ENCODE measurements at regions not wholly inside any gene's neighbourhood (a gene's known extent, or its start where the extent isn't known, plus 50 kb on each side); places are given as distances from the start of the nearest gene placed in this dataset.
A peak's percentile ranks its signal among the peaks of the same experiment; 100 is the strongest.
"Not testable (repeated sequence)": the region's sequence is repeated elsewhere in the genome, so short reads cannot be mapped to it uniquely, and the experiment has no call there.

DNA sequence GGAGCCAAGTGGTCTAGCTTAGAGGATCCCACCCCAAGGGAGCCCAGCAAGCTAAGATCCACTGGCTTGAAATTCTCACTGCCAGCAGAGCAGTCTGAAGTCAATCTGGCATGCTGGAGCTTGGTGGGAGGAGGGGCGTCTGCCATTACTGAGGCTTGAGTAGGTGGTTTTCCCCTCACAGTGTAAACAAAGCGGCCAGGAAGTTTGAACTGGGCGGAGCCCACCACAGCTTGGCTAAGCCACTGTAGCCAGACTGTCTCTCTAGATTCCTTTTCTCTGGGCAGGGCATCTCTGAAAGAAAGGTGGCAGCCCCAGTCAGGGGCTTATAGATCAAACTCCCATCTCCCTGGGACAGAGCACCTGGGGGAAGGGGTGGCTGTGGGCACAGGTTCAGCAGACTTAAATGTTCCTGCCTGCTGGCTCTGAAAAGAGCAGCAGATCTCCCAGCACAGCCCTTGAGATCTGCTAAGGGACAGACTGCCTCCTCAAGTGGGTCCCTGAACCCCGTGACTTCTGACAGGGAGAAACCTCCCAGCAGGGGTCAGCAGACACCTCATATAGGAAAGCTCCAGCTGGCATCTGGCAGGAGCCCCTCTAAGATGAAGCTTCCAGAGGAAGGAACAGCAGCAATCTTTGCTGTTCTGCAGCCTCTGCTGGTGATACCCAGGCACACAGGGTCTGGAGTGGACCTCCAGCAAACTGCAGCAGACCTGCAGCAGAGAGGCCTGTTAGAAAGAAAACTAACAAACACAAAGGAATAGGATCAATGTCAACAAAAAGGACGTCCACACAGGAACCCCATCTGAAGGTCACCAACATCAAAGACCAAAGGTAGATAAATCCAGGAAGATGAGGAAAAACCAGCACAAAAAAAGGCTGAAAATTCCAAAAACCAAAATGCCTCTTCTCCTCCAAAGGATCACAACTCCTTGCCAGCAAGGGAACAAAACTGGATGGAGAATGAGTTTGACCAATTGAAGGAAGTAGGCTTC is 215.6 kb upstream of the TET2 start:
- H3K36me3 ChIP-seq, H3K27me3 ChIP-seq, H3K27ac ChIP-seq, H3K4me3 ChIP-seq, ATAC-seq, H3K4me1 ChIP-seq: not testable (repeated sequence)
- peaks cover 0 to 11% (median 0%) of the 10 kb centered on the region in 3 donors for H3K9me3 ChIP-seq
- TF ChIP-seq, protein P1, sequence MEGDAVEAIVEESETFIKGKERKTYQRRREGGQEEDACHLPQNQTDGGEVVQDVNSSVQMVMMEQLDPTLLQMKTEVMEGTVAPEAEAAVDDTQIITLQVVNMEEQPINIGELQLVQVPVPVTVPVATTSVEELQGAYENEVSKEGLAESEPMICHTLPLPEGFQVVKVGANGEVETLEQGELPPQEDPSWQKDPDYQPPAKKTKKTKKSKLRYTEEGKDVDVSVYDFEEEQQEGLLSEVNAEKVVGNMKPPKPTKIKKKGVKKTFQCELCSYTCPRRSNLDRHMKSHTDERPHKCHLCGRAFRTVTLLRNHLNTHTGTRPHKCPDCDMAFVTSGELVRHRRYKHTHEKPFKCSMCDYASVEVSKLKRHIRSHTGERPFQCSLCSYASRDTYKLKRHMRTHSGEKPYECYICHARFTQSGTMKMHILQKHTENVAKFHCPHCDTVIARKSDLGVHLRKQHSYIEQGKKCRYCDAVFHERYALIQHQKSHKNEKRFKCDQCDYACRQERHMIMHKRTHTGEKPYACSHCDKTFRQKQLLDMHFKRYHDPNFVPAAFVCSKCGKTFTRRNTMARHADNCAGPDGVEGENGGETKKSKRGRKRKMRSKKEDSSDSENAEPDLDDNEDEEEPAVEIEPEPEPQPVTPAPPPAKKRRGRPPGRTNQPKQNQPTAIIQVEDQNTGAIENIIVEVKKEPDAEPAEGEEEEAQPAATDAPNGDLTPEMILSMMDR (IDR thresholded peaks at IDR 0.05), result peak in 1 of 4 experiments; percentile 9
- 29 to 58% methylated on average over 1 to 2 of the region's 5 CpGs for WGBS, 2 donors (ENCODE audit: low coverage in 1 of 2)

DNA sequence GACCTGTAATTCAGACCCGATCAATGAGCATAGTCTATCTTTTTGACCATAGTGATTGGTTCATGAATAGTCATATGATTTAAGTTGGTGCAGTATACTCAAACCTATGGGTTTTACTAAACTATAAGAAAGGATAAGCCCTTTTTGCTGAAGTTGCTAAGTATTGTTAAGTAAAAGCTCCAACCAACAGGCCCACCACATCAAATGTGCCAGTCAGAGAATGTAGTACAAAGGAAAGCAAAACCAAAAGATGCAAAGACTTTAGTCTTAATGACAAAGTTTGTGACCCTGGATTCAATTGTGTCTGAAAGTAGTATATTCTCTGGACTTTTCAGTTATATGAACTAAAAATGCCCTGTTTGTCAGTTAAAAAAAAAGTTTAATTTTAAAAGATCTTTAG is 208.1 kb upstream of the TET2 start:
- no peaks in the 10 kb centered on the region for H3K27me3 ChIP-seq
- no peak overlapping the region for H3K27ac ChIP-seq
- 100% methylated on average over 1 of the region's 1 CpG; no CpG with 5 or more reads in 1 of the 2 donors for WGBS, 2 donors (ENCODE audit: low coverage in 1 of 2)
- H3K36me3 ChIP-seq, result no peaks in the 10 kb centered on the region
- no peak for ATAC-seq
- H3K4me1 ChIP-seq, result no peaks in the 10 kb centered on the region
- H3K4me3 ChIP-seq, result no peak overlapping the region
- peaks cover 0 to 11% (median 0%) of the 10 kb centered on the region in 3 donors for H3K9me3 ChIP-seq
- TF ChIP-seq POLR2A (IDR thresholded peaks at IDR 0.05), result no peak

DNA sequence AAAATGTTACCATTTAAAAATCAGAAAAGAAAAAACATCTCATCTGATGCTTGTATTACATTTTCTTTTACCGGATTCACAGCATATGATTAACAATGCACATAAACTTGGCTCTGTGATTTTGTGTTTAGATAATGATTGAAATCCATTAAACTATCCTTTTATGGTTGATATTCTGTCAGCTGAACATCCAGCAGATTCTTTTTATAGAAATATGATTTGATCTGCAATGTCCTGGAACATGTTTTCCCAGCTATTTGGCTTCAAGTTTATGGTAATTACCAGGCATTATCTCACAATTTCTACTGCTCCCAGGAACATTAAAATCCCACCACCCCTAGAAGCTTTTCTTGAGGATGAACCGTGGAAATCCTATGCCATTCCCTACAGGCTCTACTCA is 205.7 kb upstream of the TET2 start:
- ATAC-seq, result no peak
- no peaks in the 10 kb centered on the region for H3K27me3 ChIP-seq
- no peak overlapping the region for H3K27ac ChIP-seq
- TF ChIP-seq EP300 (IDR thresholded peaks at IDR 0.05), result no peak
- TF ChIP-seq POLR2AphosphoS5 (IDR thresholded peaks at IDR 0.05), result no peak
- TF ChIP-seq POLR2A (IDR thresholded peaks at IDR 0.05), result no peak
- TF ChIP-seq, protein P1 (IDR thresholded peaks at IDR 0.05), result no peak
- no peak overlapping the region for H3K4me3 ChIP-seq
- 58% methylated on average over 2 of the region's 2 CpGs for WGBS, 2 donors (ENCODE audit: low coverage in 1 of 2)
- no peaks in the 10 kb centered on the region for H3K36me3 ChIP-seq
- H3K9me3 ChIP-seq, result no peaks in the 10 kb centered on the region
- no peaks in the 10 kb centered on the region for H3K4me1 ChIP-seq

DNA sequence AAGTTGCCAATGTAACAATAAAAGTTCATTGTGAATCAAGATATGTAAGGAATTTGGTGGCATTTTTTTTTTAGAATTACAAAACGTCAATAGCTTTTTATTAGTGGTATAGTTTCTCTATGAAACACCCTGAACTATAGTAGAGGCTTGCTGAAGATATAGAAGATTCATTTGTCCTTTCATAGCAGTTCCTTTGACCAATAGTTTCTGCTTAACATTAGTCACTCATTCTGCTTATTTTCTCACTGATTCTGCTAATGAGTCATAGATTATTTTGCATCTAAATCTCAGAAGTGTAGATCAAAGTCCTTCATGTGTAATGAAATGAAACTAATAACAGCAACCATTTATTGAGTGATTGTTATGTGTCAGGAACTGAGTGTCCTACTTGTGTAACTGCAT is 205.0 kb upstream of the TET2 start:
- Histone ChIP-seq H3K36me3 (no peaks in the 10 kb centered on the region), H3K4me3 (no peak overlapping the region), H3K27ac (no peak overlapping the region), H3K27me3 (no peaks in the 10 kb centered on the region), H3K9me3 (no peaks in the 10 kb centered on the region), H3K4me1 (no peaks in the 10 kb centered on the region)
- no peak for ATAC-seq
- WGBS, 2 donors (ENCODE audit: low coverage in 1 of 2), result 32 to 50% methylated on average over 1 of the region's 1 CpG
- TF ChIP-seq POLR2AphosphoS5 (IDR thresholded peaks at IDR 0.05) (no peak), POLR2A (IDR thresholded peaks at IDR 0.05) (no peak), EP300 (IDR thresholded peaks at IDR 0.05) (no peak)
- TF ChIP-seq, protein P1 (IDR thresholded peaks at IDR 0.05), result no peak

DNA sequence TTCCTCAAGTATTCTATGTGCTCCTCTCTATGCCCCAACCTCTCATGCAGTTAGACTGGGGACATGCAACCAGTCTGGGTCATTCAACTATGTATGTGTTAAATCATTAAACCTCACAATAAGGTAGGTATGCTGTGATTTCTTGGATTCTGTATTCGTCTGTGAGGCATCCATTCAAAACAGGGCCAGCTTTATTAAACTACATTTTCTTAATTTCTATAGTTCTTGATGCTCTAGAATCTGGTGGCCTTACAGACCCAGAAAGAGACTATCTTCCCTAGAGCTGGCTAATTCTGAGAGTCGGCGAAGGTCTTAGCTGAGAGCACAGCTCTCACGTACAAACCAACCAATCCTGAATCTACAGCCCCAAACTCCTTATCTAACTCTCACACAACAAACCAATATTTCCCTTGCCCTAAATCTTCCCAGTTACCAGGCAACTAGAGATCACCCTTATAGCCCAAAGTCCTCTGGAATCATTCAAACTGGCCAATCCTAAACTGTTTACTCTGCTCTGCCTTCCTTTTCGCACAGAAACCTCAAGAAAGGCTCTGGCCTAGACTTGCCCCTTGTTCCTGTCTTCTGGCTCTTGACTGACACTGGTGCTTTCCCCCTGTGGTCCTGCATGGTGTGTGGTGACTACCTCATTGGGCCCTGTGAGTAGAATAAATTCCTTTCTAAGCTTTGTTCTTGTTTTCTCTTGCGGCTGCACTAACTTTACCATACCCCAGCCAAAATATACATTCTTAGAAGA is 203.5 kb upstream of the TET2 start:
- TF ChIP-seq POLR2AphosphoS5 (IDR thresholded peaks at IDR 0.05), result no peak
- TF ChIP-seq, protein P1 (IDR thresholded peaks at IDR 0.05), result no peak
- no peak for TF ChIP-seq EP300 (IDR thresholded peaks at IDR 0.05)
- TF ChIP-seq POLR2A (IDR thresholded peaks at IDR 0.05), result no peak
- H3K4me1 ChIP-seq, result no peaks in the 10 kb centered on the region
- H3K36me3 ChIP-seq, result no peaks in the 10 kb centered on the region
- H3K27me3 ChIP-seq, result no peaks in the 10 kb centered on the region
- H3K9me3 ChIP-seq, result no peaks in the 10 kb centered on the region
- ATAC-seq, result no peak
- H3K4me3 ChIP-seq, result no peak overlapping the region
- no peak overlapping the region for H3K27ac ChIP-seq
- WGBS, 2 donors (ENCODE audit: low coverage in 1 of 2), result 70 to 79% methylated on average over 5 to 6 of the region's 6 CpGs
